ENCODE measurements at regions not wholly inside any gene's neighbourhood (a gene's known extent, or its start where the extent isn't known, plus 50 kb on each side); places are given as distances from the start of the nearest gene placed in this dataset.

DNA sequence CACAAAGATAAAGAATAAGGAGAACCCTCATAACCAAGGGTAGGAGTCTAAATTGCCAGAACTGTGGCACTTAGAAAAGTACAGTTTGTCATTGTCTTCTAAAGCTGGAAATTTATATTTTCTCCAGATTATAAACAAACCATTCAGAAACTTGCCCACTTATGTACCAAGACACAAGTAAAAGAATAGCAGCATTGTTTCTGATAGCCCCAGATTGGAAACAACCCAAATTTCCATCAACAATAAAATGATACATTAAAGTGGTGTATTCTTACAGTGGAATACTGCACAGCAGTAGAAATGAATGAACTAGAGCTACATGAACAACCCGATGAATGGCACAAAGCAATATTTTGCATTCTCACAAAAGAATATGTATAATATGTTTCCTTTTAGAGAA is 63.1 kb upstream of the PDHA1 start:
- H3K27ac ChIP-seq, result no peak overlapping the region
- TF ChIP-seq, protein P1, sequence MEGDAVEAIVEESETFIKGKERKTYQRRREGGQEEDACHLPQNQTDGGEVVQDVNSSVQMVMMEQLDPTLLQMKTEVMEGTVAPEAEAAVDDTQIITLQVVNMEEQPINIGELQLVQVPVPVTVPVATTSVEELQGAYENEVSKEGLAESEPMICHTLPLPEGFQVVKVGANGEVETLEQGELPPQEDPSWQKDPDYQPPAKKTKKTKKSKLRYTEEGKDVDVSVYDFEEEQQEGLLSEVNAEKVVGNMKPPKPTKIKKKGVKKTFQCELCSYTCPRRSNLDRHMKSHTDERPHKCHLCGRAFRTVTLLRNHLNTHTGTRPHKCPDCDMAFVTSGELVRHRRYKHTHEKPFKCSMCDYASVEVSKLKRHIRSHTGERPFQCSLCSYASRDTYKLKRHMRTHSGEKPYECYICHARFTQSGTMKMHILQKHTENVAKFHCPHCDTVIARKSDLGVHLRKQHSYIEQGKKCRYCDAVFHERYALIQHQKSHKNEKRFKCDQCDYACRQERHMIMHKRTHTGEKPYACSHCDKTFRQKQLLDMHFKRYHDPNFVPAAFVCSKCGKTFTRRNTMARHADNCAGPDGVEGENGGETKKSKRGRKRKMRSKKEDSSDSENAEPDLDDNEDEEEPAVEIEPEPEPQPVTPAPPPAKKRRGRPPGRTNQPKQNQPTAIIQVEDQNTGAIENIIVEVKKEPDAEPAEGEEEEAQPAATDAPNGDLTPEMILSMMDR (conservative IDR thresholded peaks at IDR 0.05), result no peak
- no peak for TF ChIP-seq ZFX (IDR thresholded peaks at IDR 0.05)

DNA sequence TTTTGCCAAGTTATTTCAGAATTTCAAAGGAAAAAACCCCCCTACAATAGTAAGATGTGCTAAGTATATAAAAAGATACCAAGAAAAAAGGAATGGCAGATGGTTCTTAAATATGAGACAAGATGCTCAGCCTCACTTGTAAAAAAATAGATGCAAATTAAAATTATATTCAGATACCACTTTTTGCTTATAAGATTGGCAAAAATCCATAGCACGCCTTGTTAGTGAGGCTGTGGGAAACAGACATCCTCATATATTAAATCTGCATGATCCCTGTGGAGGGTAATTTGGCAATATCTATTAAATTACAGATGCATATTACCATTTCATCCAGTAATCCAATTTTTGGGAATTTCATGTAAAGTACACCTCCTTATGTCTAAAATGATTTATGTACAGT is 62.5 kb upstream of the PDHA1 start:
- H3K27ac ChIP-seq, result no peak overlapping the region
- TF ChIP-seq, protein P1 (conservative IDR thresholded peaks at IDR 0.05), result no peak
- no peak for TF ChIP-seq ZFX (IDR thresholded peaks at IDR 0.05)

DNA sequence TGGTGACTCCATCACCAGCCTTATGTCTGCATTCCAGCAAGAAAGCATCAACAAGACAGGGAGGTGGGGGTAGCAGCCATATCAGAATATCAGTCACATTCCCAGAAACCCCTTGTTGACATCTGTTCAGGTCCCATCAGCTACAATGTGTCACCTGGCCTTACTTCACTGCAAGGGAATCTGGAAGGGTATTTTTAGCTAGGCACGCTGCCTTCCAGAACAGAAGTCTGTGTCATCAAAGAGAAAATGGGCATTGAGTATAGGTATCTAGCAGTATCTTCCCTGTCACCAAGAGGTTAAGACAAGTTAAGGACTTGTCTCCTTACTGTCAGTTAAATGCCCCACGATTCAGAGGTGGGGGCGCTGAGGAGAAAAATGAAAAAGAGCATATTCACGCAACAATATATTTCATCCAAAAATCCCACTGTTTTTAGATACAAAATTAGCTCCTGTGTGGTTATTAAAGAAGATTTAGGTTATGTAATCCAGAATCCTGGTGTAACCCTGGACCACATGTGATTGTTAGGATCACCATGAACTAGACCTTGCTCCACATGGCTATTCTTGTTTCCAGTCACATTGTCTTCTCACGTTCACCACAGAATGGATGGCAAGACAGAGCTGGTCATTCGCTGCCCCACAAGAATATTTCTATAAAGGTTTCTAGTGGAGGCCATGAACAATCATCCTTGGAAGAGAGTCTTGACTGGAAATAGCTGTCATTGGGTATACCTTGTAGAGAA is 60.0 kb upstream of the PDHA1 start:
- H3K27ac ChIP-seq, result no peak overlapping the region
- TF ChIP-seq, protein P1 (conservative IDR thresholded peaks at IDR 0.05), result no peak
- no peak for TF ChIP-seq ZFX (IDR thresholded peaks at IDR 0.05)

DNA sequence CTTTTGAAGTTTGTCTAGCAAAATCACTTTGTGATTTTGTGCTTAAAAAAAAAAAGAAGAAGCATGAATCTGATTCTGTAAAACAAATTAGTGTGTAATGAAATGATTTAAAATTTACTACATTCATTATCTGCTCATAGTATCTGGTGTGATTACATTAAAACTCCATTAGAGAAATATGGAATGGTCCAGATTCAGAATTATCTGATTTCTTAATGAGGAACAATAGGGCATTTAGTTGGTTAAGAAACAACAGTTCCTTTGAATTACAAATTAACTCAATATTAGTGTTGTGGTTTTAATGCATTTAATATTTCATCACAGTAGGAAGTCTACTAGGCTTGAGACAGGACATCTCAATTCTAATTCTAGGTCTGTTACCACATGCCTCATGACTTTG is 57.9 kb upstream of the PDHA1 start:
- no peak overlapping the region for H3K27ac ChIP-seq
- TF ChIP-seq, protein P1 (conservative IDR thresholded peaks at IDR 0.05), result no peak
- TF ChIP-seq ZFX (IDR thresholded peaks at IDR 0.05), result no peak

DNA sequence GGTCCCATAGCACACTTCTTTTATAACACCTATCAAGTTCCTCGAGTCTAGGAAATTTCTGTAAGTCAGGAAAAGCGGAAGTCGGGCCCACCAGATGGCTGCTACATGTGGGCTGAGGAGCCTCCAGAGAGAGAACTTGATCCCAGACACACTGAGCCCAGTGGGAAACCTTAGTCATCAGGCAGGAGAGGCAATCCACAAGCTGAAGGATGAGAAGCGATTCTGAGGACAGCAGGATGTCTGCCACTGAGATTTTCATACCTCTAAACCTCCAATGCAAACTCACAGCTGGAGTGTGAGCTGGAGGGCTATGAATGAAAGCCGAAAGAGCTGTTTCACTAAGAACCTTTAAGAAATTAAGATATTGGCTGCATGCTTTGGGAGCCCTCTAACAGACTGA is 52.6 kb upstream of the PDHA1 start:
- TF ChIP-seq, protein P1 (conservative IDR thresholded peaks at IDR 0.05), result no peak
- no peak for TF ChIP-seq ZFX (IDR thresholded peaks at IDR 0.05)

DNA sequence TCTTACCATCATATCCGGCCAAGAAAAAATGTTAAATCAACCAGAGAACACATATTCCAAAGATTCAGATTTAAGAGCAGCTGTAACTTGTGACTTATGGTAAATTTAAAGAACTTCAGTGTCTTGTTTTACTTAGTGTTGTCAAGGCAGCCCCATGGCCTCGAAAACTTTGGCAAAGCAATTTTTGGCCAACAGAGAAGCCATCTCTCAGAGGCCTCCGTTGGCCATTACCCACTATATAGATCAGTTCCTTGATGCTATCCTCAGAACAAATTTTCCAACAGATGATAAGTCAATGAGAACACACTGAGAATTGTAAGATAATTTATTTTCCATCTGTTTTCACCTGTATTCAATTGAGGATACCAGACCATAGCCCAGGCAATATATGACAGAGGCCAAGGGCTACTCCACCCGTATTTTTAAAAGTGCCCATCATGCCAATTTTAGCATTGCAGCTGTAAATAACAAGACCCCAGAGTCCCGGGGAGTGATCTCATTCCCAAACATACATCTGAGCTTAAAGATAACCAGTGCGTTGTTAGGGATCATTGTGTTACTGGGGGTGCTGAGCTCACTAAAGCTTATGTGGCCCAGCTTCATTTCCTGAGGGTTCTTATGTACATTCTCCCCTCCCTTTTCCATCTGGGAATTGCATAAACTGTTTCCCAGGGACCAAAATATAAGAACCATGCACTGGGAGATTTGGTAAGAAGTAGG is 50.0 kb upstream of the PDHA1 start:
- TF ChIP-seq, protein P1 (conservative IDR thresholded peaks at IDR 0.05), result no peak
- TF ChIP-seq ZFX (IDR thresholded peaks at IDR 0.05), result no peak

More for the DNA sequence above, 52.6 kb upstream of the PDHA1 start:
- H3K27ac ChIP-seq, result no peak overlapping the region

More for the DNA sequence above, 50.0 kb upstream of the PDHA1 start:
- no peak overlapping the region for H3K27ac ChIP-seq
